GM23338 (cell line): ENCODE measurements at regions not wholly inside any gene's neighbourhood (a gene's known extent, or its start where the extent isn't known, plus 50 kb on each side); places are given as distances from the start of the nearest gene placed in this dataset.
A peak's percentile ranks its signal among the peaks of the same experiment; 100 is the strongest.

Experiments
- ATAC-seq: fragments of 200-7000 bp; cut with Tn5 transposase; 3 replicates; pipeline ENCODE4 v1.9.1; 2020
- DNase-seq: peaks from one replicate; pipeline ENCODE4 v3.0.0-alpha.2; 2015; ENCODE audit warnings: low spot score
- H2AFZ ChIP-seq: fragments of 200-600 bp; sonication (generic); 2 replicates; pipeline ENCODE4 v1.8.0; 2016; ENCODE audit warnings: antibody characterized with exemption, mild to moderate bottlenecking, moderate library complexity
- H3F3A ChIP-seq: fragments of 200-600 bp; sonication (generic); replicated peaks from 2 replicates; pipeline ENCODE4 v1.8.0; 2017; ENCODE audit warnings: antibody characterized with exemption, mixed run types, low read depth
- H3K27ac ChIP-seq: fragments of 200-600 bp; sonication (generic); 2 replicates; pipeline ENCODE4 v1.6.1; 2016; ENCODE audit warnings: low read depth
- H3K27me3 ChIP-seq: fragments of 200-600 bp; sonication (generic); 2 replicates; pipeline ENCODE4 v1.8.0; 2016; ENCODE audit warnings: mild to moderate bottlenecking, mixed run types, moderate library complexity; ENCODE audit not compliant: insufficient read depth
- H3K36me3 ChIP-seq: fragments of 200-600 bp; sonication (generic); 2 replicates; pipeline ENCODE4 v1.8.0; 2016; ENCODE audit warnings: mild to moderate bottlenecking; ENCODE audit not compliant: insufficient read depth
- H3K4me1 ChIP-seq: fragments of 200-600 bp; sonication (generic); 2 replicates; pipeline ENCODE4 v1.8.0; 2016; ENCODE audit warnings: mild to moderate bottlenecking, moderate library complexity; ENCODE audit not compliant: insufficient read depth
- H3K4me2 ChIP-seq: fragments of 200-600 bp; sonication (generic); 2 replicates; pipeline ENCODE4 v1.7.1; 2017; ENCODE audit warnings: mixed run types
- H3K4me3 ChIP-seq: fragments of 200-600 bp; sonication (generic); 2 replicates; pipeline ENCODE4 v1.6.1; 2016; ENCODE audit warnings: mixed run types
- H3K79me2 ChIP-seq: fragments of 200-600 bp; sonication (generic); replicated peaks from 2 replicates; pipeline ENCODE4 v1.8.0; 2017; ENCODE audit warnings: mild to moderate bottlenecking; ENCODE audit not compliant: insufficient read depth
- H3K9me2 ChIP-seq: fragments of 200-600 bp; sonication (generic); 2 replicates; pipeline ENCODE4 v1.8.0; 2017; ENCODE audit not compliant: insufficient read depth
- H4K20me1 ChIP-seq: fragments of 200-600 bp; sonication (generic); replicated peaks from 2 replicates; pipeline ENCODE4 v1.8.0; 2017; ENCODE audit warnings: mild to moderate bottlenecking; ENCODE audit not compliant: insufficient read depth
- H3K27ac Mint-ChIP-seq: 2 replicates; pipeline ENCODE4 v1.8.0; 2020; ENCODE audit warnings: inconsistent platforms, mild to moderate bottlenecking, moderate library complexity, mixed read lengths
- H3K27me3 Mint-ChIP-seq: 3 replicates; pipeline ENCODE4 v1.8.0; 2022; ENCODE audit warnings: low read depth, mild to moderate bottlenecking, moderate library complexity, mixed read lengths, inconsistent platforms; ENCODE audit not compliant: insufficient read depth, poor library complexity
- H3K36me3 Mint-ChIP-seq: 3 replicates; pipeline ENCODE4 v1.8.0; 2021; ENCODE audit warnings: low read depth, mild to moderate bottlenecking, inconsistent platforms, moderate library complexity, mixed read lengths
- H3K4me1 Mint-ChIP-seq: 3 replicates; pipeline ENCODE4 v1.8.0; 2020; ENCODE audit warnings: mild to moderate bottlenecking, inconsistent platforms, mixed read lengths
- H3K4me3 Mint-ChIP-seq: 3 replicates; pipeline ENCODE4 v1.8.0; 2021; ENCODE audit warnings: moderate library complexity, mild to moderate bottlenecking, inconsistent platforms, mixed read lengths
- H3K9me3 Mint-ChIP-seq: 3 replicates; pipeline ENCODE4 v1.8.0; 2020; ENCODE audit warnings: moderate library complexity, mild to moderate bottlenecking, inconsistent platforms, mixed read lengths
- CREB1 ChIP-seq: fragments of 250-450 bp; sonication (Bioruptor Pico); IDR thresholded peaks from 2 replicates; pipeline ENCODE4 v1.5.0; 2020; ENCODE audit warnings: low read depth, mild to moderate bottlenecking, moderate library complexity
- EZH2phosphoT487 ChIP-seq: fragments of 200-600 bp; sonication (generic); IDR thresholded peaks from one replicate; pipeline ENCODE4 v1.8.1; 2018; ENCODE audit warnings: antibody characterized with exemption; ENCODE audit not compliant: unreplicated experiment
- POLR2AphosphoS5 ChIP-seq: IDR thresholded peaks from 2 replicates; pipeline ENCODE4 v1.6.1; 2016; ENCODE audit warnings: antibody characterized with exemption, low read depth
- STAT1 ChIP-seq: IDR thresholded peaks from one replicate; pipeline ENCODE4 v1.6.1; 2016; ENCODE audit warnings: antibody characterized with exemption; ENCODE audit not compliant: unreplicated experiment
- ZNF114 ChIP-seq: fragments of 250-450 bp; sonication (Bioruptor Pico); IDR thresholded peaks from 2 replicates; pipeline ENCODE4 v1.5.0; 2020; ENCODE audit warnings: mild to moderate bottlenecking, moderate library complexity
- TF ChIP-seq, protein P1 (sequence below): IDR thresholded peaks from 2 replicates; pipeline ENCODE4 v1.6.1; 2016; ENCODE audit warnings: antibody characterized with exemption
- TF ChIP-seq, protein P2 (sequence below): IDR thresholded peaks from one replicate; pipeline ENCODE4 v1.6.1; 2018; ENCODE audit warnings: antibody characterized with exemption; ENCODE audit not compliant: unreplicated experiment
- TF ChIP-seq, protein P3 (sequence below), 2 experiments: fragments of 200-600 bp in 1 of 2; sonication (generic) in 1 of 2; conservative IDR thresholded peaks; 2 replicates each; pipeline versions ENCODE4 v1.5.1 to v1.6.1; 2016 to 2017; ENCODE audit warnings: antibody characterized with exemption in 2 of 2, low read depth in 2 of 2, mild to moderate bottlenecking in 2 of 2, moderate library complexity in 1 of 2
- TF ChIP-seq, protein P4 (sequence below): fragments of 250-450 bp; sonication (Bioruptor Pico); IDR thresholded peaks from 2 replicates; pipeline ENCODE4 v1.5.0; 2020; ENCODE audit warnings: mild to moderate bottlenecking, moderate library complexity

DNA sequence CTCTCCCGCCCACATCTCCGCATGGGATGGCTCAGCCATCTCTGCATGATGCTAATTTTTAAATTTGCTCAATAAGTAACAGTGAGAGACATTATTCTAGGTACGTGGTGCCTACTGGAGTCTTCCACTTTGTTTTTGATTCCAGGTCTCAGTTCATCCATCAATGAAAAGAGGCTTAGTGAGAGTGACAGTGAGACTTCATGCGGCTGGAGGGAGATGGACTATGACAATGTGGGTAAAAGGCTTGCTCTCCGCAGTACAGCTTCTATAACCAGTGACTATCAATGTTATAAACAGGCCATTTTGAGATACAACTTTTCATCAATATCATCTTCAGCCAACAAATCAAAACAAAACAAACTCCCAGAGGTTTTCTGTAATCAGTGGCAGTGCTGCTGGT is 563.4 kb upstream of the MKI67 start:
- no peaks in the 10 kb centered on the region for H3K9me2 ChIP-seq
- H3K79me2 ChIP-seq: no peaks in the 10 kb centered on the region
- Mint-ChIP-seq H3K4me3 (no peak overlapping the region), H3K27ac (no peak overlapping the region), H3K9me3 (no peaks in the 10 kb centered on the region), H3K4me1 (peaks cover 25% of the 10 kb centered on the region), H3K36me3 (no peaks in the 10 kb centered on the region), H3K27me3 (peaks cover 10% of the 10 kb centered on the region)
- H3K27ac ChIP-seq: no peak overlapping the region
- H3K27me3 ChIP-seq: no peaks in the 10 kb centered on the region
- DNase-seq: no peak
- H3K4me3 ChIP-seq: no peak overlapping the region
- peaks cover 8% of the 10 kb centered on the region; the same call in 1 of the 2 replicates for H3K4me1 ChIP-seq
- no peak for TF ChIP-seq ZNF114 (CRISPR knock-in tag)
- no peak overlapping the region for H2AFZ ChIP-seq
- no peak for ATAC-seq
- H4K20me1 ChIP-seq: no peaks in the 10 kb centered on the region
- H3K36me3 ChIP-seq: no peaks in the 10 kb centered on the region
- H3F3A ChIP-seq: no peaks in the 10 kb centered on the region
- H3K4me2 ChIP-seq: no peak overlapping the region

DNA sequence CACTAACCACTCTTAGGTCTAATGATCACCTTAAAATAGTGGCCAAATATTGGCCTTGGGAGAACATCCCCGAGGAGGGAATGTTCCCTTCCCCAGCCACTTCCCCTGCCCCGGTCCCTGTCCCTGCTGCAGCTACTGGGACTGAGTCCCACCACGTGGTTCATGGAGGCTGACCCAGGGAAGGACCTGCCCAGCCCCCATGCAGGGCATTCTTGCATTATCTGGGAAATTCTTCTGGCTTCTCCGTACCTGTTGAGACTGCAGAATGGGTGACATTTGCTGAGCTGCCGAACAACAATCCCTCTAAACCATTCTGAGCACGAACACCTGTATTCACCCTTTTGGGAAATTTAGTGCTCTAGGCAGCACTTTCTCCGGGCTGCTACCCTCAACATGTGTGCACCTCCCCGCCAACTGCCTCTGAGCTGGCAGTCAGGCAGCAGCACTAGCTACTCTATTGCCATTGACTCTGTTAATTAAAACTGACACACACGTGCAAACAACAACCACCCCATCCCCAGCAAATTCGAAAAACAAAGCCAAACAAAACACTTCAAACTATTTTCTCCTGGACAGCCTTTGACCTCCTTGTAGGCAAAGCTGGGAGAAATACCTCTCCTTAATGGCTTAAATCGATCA is 567.4 kb upstream of the MKI67 start:
- Histone ChIP-seq H3K4me2 (no peak overlapping the region), H3K27me3 (no peaks in the 10 kb centered on the region), H3F3A (no peaks in the 10 kb centered on the region), H3K27ac (no peak overlapping the region), H2AFZ (peak overlapping the region; percentile 88), H4K20me1 (no peaks in the 10 kb centered on the region), H3K79me2 (no peaks in the 10 kb centered on the region), H3K36me3 (no peaks in the 10 kb centered on the region), H3K4me3 (no peak overlapping the region), H3K4me1 (peaks cover 23% of the 10 kb centered on the region), H3K9me2 (no peaks in the 10 kb centered on the region)
- no peak for DNase-seq
- no peaks in the 10 kb centered on the region for H3K9me3 Mint-ChIP-seq
- H3K27me3 Mint-ChIP-seq: peaks cover 5% of the 10 kb centered on the region
- H3K36me3 Mint-ChIP-seq: no peaks in the 10 kb centered on the region
- H3K27ac Mint-ChIP-seq: no peak overlapping the region
- no peak overlapping the region for H3K4me3 Mint-ChIP-seq
- ATAC-seq: peak; percentile 28; the same call in 2 of the 3 replicates
- peaks cover 47% of the 10 kb centered on the region for H3K4me1 Mint-ChIP-seq
- TF ChIP-seq STAT1: no peak
- TF ChIP-seq, protein P1, sequence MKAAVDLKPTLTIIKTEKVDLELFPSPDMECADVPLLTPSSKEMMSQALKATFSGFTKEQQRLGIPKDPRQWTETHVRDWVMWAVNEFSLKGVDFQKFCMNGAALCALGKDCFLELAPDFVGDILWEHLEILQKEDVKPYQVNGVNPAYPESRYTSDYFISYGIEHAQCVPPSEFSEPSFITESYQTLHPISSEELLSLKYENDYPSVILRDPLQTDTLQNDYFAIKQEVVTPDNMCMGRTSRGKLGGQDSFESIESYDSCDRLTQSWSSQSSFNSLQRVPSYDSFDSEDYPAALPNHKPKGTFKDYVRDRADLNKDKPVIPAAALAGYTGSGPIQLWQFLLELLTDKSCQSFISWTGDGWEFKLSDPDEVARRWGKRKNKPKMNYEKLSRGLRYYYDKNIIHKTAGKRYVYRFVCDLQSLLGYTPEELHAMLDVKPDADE: no peak
- TF ChIP-seq, protein P2, sequence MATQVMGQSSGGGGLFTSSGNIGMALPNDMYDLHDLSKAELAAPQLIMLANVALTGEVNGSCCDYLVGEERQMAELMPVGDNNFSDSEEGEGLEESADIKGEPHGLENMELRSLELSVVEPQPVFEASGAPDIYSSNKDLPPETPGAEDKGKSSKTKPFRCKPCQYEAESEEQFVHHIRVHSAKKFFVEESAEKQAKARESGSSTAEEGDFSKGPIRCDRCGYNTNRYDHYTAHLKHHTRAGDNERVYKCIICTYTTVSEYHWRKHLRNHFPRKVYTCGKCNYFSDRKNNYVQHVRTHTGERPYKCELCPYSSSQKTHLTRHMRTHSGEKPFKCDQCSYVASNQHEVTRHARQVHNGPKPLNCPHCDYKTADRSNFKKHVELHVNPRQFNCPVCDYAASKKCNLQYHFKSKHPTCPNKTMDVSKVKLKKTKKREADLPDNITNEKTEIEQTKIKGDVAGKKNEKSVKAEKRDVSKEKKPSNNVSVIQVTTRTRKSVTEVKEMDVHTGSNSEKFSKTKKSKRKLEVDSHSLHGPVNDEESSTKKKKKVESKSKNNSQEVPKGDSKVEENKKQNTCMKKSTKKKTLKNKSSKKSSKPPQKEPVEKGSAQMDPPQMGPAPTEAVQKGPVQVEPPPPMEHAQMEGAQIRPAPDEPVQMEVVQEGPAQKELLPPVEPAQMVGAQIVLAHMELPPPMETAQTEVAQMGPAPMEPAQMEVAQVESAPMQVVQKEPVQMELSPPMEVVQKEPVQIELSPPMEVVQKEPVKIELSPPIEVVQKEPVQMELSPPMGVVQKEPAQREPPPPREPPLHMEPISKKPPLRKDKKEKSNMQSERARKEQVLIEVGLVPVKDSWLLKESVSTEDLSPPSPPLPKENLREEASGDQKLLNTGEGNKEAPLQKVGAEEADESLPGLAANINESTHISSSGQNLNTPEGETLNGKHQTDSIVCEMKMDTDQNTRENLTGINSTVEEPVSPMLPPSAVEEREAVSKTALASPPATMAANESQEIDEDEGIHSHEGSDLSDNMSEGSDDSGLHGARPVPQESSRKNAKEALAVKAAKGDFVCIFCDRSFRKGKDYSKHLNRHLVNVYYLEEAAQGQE: no peak
- TF ChIP-seq POLR2AphosphoS5: no peak
- TF ChIP-seq, protein P3, sequence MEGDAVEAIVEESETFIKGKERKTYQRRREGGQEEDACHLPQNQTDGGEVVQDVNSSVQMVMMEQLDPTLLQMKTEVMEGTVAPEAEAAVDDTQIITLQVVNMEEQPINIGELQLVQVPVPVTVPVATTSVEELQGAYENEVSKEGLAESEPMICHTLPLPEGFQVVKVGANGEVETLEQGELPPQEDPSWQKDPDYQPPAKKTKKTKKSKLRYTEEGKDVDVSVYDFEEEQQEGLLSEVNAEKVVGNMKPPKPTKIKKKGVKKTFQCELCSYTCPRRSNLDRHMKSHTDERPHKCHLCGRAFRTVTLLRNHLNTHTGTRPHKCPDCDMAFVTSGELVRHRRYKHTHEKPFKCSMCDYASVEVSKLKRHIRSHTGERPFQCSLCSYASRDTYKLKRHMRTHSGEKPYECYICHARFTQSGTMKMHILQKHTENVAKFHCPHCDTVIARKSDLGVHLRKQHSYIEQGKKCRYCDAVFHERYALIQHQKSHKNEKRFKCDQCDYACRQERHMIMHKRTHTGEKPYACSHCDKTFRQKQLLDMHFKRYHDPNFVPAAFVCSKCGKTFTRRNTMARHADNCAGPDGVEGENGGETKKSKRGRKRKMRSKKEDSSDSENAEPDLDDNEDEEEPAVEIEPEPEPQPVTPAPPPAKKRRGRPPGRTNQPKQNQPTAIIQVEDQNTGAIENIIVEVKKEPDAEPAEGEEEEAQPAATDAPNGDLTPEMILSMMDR (conservative IDR thresholded peaks at IDR 0.05; ENCODE audit: low read depth in 2 of 2): no peak
- no peak for TF ChIP-seq CREB1 (CRISPR knock-in tag)
- TF ChIP-seq ZNF114 (CRISPR knock-in tag): no peak
- TF ChIP-seq, protein P4, sequence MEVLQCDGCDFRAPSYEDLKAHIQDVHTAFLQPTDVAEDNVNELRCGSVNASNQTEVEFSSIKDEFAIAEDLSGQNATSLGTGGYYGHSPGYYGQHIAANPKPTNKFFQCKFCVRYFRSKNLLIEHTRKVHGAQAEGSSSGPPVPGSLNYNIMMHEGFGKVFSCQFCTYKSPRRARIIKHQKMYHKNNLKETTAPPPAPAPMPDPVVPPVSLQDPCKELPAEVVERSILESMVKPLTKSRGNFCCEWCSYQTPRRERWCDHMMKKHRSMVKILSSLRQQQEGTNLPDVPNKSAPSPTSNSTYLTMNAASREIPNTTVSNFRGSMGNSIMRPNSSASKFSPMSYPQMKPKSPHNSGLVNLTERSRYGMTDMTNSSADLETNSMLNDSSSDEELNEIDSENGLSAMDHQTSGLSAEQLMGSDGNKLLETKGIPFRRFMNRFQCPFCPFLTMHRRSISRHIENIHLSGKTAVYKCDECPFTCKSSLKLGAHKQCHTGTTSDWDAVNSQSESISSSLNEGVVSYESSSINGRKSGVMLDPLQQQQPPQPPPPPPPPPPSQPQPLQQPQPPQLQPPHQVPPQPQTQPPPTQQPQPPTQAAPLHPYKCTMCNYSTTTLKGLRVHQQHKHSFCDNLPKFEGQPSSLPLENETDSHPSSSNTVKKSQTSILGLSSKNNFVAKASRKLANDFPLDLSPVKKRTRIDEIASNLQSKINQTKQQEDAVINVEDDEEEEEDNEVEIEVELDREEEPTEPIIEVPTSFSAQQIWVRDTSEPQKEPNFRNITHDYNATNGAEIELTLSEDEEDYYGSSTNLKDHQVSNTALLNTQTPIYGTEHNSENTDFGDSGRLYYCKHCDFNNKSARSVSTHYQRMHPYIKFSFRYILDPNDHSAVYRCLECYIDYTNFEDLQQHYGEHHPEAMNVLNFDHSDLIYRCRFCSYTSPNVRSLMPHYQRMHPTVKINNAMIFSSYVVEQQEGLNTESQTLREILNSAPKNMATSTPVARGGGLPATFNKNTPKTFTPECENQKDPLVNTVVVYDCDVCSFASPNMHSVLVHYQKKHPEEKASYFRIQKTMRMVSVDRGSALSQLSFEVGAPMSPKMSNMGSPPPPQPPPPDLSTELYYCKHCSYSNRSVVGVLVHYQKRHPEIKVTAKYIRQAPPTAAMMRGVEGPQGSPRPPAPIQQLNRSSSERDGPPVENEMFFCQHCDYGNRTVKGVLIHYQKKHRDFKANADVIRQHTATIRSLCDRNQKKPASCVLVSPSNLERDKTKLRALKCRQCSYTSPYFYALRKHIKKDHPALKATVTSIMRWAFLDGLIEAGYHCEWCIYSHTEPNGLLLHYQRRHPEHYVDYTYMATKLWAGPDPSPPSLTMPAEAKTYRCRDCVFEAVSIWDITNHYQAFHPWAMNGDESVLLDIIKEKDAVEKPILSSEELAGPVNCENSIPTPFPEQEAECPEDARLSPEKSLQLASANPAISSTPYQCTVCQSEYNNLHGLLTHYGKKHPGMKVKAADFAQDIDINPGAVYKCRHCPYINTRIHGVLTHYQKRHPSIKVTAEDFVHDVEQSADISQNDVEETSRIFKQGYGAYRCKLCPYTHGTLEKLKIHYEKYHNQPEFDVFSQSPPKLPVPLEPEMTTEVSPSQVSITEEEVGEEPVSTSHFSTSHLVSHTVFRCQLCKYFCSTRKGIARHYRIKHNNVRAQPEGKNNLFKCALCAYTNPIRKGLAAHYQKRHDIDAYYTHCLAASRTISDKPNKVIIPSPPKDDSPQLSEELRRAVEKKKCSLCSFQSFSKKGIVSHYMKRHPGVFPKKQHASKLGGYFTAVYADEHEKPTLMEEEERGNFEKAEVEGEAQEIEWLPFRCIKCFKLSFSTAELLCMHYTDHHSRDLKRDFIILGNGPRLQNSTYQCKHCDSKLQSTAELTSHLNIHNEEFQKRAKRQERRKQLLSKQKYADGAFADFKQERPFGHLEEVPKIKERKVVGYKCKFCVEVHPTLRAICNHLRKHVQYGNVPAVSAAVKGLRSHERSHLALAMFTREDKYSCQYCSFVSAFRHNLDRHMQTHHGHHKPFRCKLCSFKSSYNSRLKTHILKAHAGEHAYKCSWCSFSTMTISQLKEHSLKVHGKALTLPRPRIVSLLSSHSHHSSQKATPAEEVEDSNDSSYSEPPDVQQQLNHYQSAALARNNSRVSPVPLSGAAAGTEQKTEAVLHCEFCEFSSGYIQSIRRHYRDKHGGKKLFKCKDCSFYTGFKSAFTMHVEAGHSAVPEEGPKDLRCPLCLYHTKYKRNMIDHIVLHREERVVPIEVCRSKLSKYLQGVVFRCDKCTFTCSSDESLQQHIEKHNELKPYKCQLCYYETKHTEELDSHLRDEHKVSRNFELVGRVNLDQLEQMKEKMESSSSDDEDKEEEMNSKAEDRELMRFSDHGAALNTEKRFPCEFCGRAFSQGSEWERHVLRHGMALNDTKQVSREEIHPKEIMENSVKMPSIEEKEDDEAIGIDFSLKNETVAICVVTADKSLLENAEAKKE: no peak
- TF ChIP-seq EZH2phosphoT487: no peak
